ENCODE measurements at regions not wholly inside any gene's neighbourhood (a gene's known extent, or its start where the extent isn't known, plus 50 kb on each side); places are given as distances from the start of the nearest gene placed in this dataset.

GRCh38 chr7:13333371-13333770, 645.9 kb downstream of the ARL4A start:
- ChIA-PET POLR2A (no interaction called here), CTCF (no interaction called here)
- H3K27me3 ChIP-seq (replicated peaks in 1 of 4; ENCODE audit: control extremely low read depth in 1 of 4, control insufficient read depth in 3 of 4, insufficient read depth in 4 of 4, low read length in 3 of 4), result no peaks in the 10 kb centered on the region
- no peaks in the 10 kb centered on the region for H3K79me2 ChIP-seq (ENCODE audit: control insufficient read depth, insufficient read depth, low read length)
- H3K9me3 ChIP-seq (ENCODE audit: control extremely low read depth in 1 of 3, control insufficient read depth in 2 of 3, insufficient read depth in 1 of 3, low read length in 2 of 3), result no peaks in the 10 kb centered on the region
- TF ChIP-seq CTCF (IDR thresholded peaks at IDR 0.05) (no peak), EZH2 (IDR thresholded peaks at IDR 0.05; ENCODE audit: borderline replicate concordance, insufficient read depth, low read depth, low read length, poor library complexity, severe bottlenecking) (no peak)
- Mint-ChIP-seq H3K9me3 (ENCODE audit: insufficient read depth) (peaks cover 2% of the 10 kb centered on the region), H3K27ac (no peak overlapping the region), H3K27me3 (no peaks in the 10 kb centered on the region), H3K4me1 (no peaks in the 10 kb centered on the region), H3K4me3 (no peak overlapping the region)
- H3K36me3 ChIP-seq (replicated peaks in 1 of 2; ENCODE audit: control extremely low read depth in 1 of 2, control insufficient read depth in 1 of 2, extremely low read depth in 1 of 2, insufficient read depth in 2 of 2, low read length in 1 of 2), result no peaks in the 10 kb centered on the region
- H3K4me3 ChIP-seq (ENCODE audit: control extremely low read depth in 1 of 5, extremely low read depth in 1 of 5, insufficient read depth in 1 of 5, low read depth in 2 of 5, low read length in 4 of 5), result no peak overlapping the region
- ATAC-seq (ENCODE audit: low read depth), result no peak
- intact Hi-C loops (cut with micrococcal nuclease), result no loop called here
- H3K4me1 ChIP-seq (ENCODE audit: control insufficient read depth in 2 of 2, insufficient read depth in 2 of 2, low read length in 2 of 2), result no peaks in the 10 kb centered on the region
- no peak overlapping the region for H3K4me2 ChIP-seq (replicated peaks; ENCODE audit: low read depth, low read length, poor library complexity, severe bottlenecking)
- DNase-seq, result no peak
- H2AFZ ChIP-seq (ENCODE audit: insufficient read depth, low read depth, low read length, poor library complexity, severe bottlenecking), result no peak overlapping the region
- no peak overlapping the region for H3K27ac ChIP-seq (ENCODE audit: low read length in 2 of 2)
- no CpG with 5 or more reads among the region's 1 CpG for WGBS (ENCODE audit: insufficient coverage)
- no peak overlapping the region for H3K9ac ChIP-seq (ENCODE audit: low read length)
- no peaks in the 10 kb centered on the region for H4K20me1 ChIP-seq (ENCODE audit: control insufficient read depth, insufficient read depth, low read length, poor library complexity, severe bottlenecking)

GRCh38 chr7:13336227-13336626, 648.8 kb downstream of the ARL4A start:
- no peak overlapping the region for H3K27ac Mint-ChIP-seq
- no peaks in the 10 kb centered on the region for H3K27me3 ChIP-seq (replicated peaks in 1 of 4; ENCODE audit: control extremely low read depth in 1 of 4, control insufficient read depth in 3 of 4, insufficient read depth in 4 of 4, low read length in 3 of 4)
- H3K9me3 Mint-ChIP-seq (ENCODE audit: insufficient read depth), result peaks cover 2% of the 10 kb centered on the region
- intact Hi-C loops (cut with micrococcal nuclease), result no loop called here
- no peaks in the 10 kb centered on the region for H3K4me1 ChIP-seq (ENCODE audit: control insufficient read depth in 2 of 2, insufficient read depth in 2 of 2, low read length in 2 of 2)
- no peak overlapping the region for H3K27ac ChIP-seq (ENCODE audit: low read length in 2 of 2)
- H3K4me3 ChIP-seq (ENCODE audit: control extremely low read depth in 1 of 5, extremely low read depth in 1 of 5, insufficient read depth in 1 of 5, low read depth in 2 of 5, low read length in 4 of 5), result no peak overlapping the region
- H3K9me3 ChIP-seq (ENCODE audit: control extremely low read depth in 1 of 3, control insufficient read depth in 2 of 3, insufficient read depth in 1 of 3, low read length in 2 of 3), result no peaks in the 10 kb centered on the region
- H3K79me2 ChIP-seq (ENCODE audit: control insufficient read depth, insufficient read depth, low read length), result no peaks in the 10 kb centered on the region
- no peak for TF ChIP-seq EZH2 (IDR thresholded peaks at IDR 0.05; ENCODE audit: borderline replicate concordance, insufficient read depth, low read depth, low read length, poor library complexity, severe bottlenecking)
- TF ChIP-seq CTCF (IDR thresholded peaks at IDR 0.05), result no peak
- no peaks in the 10 kb centered on the region for H4K20me1 ChIP-seq (ENCODE audit: control insufficient read depth, insufficient read depth, low read length, poor library complexity, severe bottlenecking)
- ChIA-PET POLR2A (no interaction called here), CTCF (no interaction called here)
- H2AFZ ChIP-seq (ENCODE audit: insufficient read depth, low read depth, low read length, poor library complexity, severe bottlenecking), result no peak overlapping the region
- H3K9ac ChIP-seq (ENCODE audit: low read length), result no peak overlapping the region
- ATAC-seq (ENCODE audit: low read depth) (no peak), DNase-seq (no peak)
- H3K36me3 ChIP-seq (replicated peaks in 1 of 2; ENCODE audit: control extremely low read depth in 1 of 2, control insufficient read depth in 1 of 2, extremely low read depth in 1 of 2, insufficient read depth in 2 of 2, low read length in 1 of 2), result no peaks in the 10 kb centered on the region
- no peak overlapping the region for H3K4me2 ChIP-seq (replicated peaks; ENCODE audit: low read depth, low read length, poor library complexity, severe bottlenecking)
- H3K27me3 Mint-ChIP-seq, result no peaks in the 10 kb centered on the region
- H3K4me3 Mint-ChIP-seq, result no peak overlapping the region
- no CpG with 5 or more reads among the region's 4 CpGs for WGBS (ENCODE audit: insufficient coverage)
- H3K4me1 Mint-ChIP-seq, result no peaks in the 10 kb centered on the region
